ENCODE measurements at regions not wholly inside any gene's neighbourhood (a gene's known extent, or its start where the extent isn't known, plus 50 kb on each side); places are given as distances from the start of the nearest gene placed in this dataset.

- Mint-ChIP-seq H3K9me3 (peaks cover 4% of the 10 kb centered on the region), H3K27ac (peak overlapping the region; percentile 58), H3K4me3 (no peak overlapping the region), H3K27me3 (ENCODE audit: low read depth, poor library complexity) (peaks cover 16% of the 10 kb centered on the region), H3K36me3 (ENCODE audit: low read depth) (no peaks in the 10 kb centered on the region), H3K4me1 (peaks cover 88% of the 10 kb centered on the region)
- TF ChIP-seq CTCF (IDR thresholded peaks at IDR 0.05): no peak
- DNase-seq: no peak
Measured at GRCh38 chr2:15767679-15768078, 172.7 kb upstream of the MYCN start.

- Mint-ChIP-seq H3K36me3 (ENCODE audit: low read depth) (peaks cover 4% of the 10 kb centered on the region), H3K4me1 (peaks cover 88% of the 10 kb centered on the region), H3K4me3 (peak overlapping the region; percentile 13), H3K27ac (peak overlapping the region; percentile 58), H3K9me3 (peaks cover 7% of the 10 kb centered on the region), H3K27me3 (ENCODE audit: low read depth, poor library complexity) (peaks cover 19% of the 10 kb centered on the region)
- no peak for TF ChIP-seq CTCF (IDR thresholded peaks at IDR 0.05)
- no peak for DNase-seq
Measured at GRCh38 chr2:15768142-15768541, 172.2 kb upstream of the MYCN start.

GRCh38 chr2:15768615-15769014 is 171.7 kb upstream of the MYCN start:
- Mint-ChIP-seq H3K4me3 (peak overlapping the region; percentile 18), H3K4me1 (peaks cover 83% of the 10 kb centered on the region), H3K36me3 (ENCODE audit: low read depth) (peaks cover 8% of the 10 kb centered on the region), H3K9me3 (peaks cover 9% of the 10 kb centered on the region), H3K27ac (peak overlapping the region; percentile 76), H3K27me3 (ENCODE audit: low read depth, poor library complexity) (peaks cover 19% of the 10 kb centered on the region)
- no peak for TF ChIP-seq CTCF (IDR thresholded peaks at IDR 0.05)
- DNase-seq: peak; percentile 33

GRCh38 chr2:15769235-15769634 is 171.1 kb upstream of the MYCN start:
- Mint-ChIP-seq H3K4me1 (peaks cover 77% of the 10 kb centered on the region), H3K36me3 (ENCODE audit: low read depth) (peaks cover 13% of the 10 kb centered on the region), H3K27me3 (ENCODE audit: low read depth, poor library complexity) (peaks cover 16% of the 10 kb centered on the region), H3K4me3 (peak overlapping the region; percentile 18), H3K9me3 (peaks cover 14% of the 10 kb centered on the region), H3K27ac (peak overlapping the region; percentile 76)
- TF ChIP-seq CTCF (IDR thresholded peaks at IDR 0.05): no peak
- no peak for DNase-seq

- Mint-ChIP-seq H3K27me3 (ENCODE audit: low read depth, poor library complexity) (peaks cover 15% of the 10 kb centered on the region), H3K9me3 (peaks cover 14% of the 10 kb centered on the region), H3K27ac (no peak overlapping the region), H3K4me1 (peaks cover 70% of the 10 kb centered on the region), H3K4me3 (no peak overlapping the region), H3K36me3 (ENCODE audit: low read depth) (peaks cover 13% of the 10 kb centered on the region)
- DNase-seq: no peak
- no peak for TF ChIP-seq CTCF (IDR thresholded peaks at IDR 0.05)
Measured at GRCh38 chr2:15769676-15770547, 170.4 kb upstream of the MYCN start.

GRCh38 chr2:15770606-15771005 is 169.7 kb upstream of the MYCN start:
- Mint-ChIP-seq H3K9me3 (peaks cover 18% of the 10 kb centered on the region), H3K36me3 (ENCODE audit: low read depth) (peaks cover 13% of the 10 kb centered on the region), H3K27me3 (ENCODE audit: low read depth, poor library complexity) (peaks cover 15% of the 10 kb centered on the region), H3K4me1 (peaks cover 63% of the 10 kb centered on the region), H3K27ac (no peak overlapping the region), H3K4me3 (no peak overlapping the region)
- no peak for DNase-seq
- TF ChIP-seq CTCF (IDR thresholded peaks at IDR 0.05): no peak
